IMR-90 (cell line): ENCODE measurements at regions not wholly inside any gene's neighbourhood (a gene's known extent, or its start where the extent isn't known, plus 50 kb on each side); places are given as distances from the start of the nearest gene placed in this dataset.

Experiments used
- ATAC-seq: fragments of 200-7000 bp; cut with Tn5 transposase; 2 replicates; pipeline ENCODE4 v1.9.1; 2020; ENCODE audit warnings: low read depth, mild to moderate bottlenecking, moderate library complexity
- BruUV-seq: library from RNA; stranded (reverse); fragments of 400-500 nt; replicated peaks from 2 replicates; lab custom pipeline; 2021; lab: Mats Ljungman, UMichigan
- CTCF ChIA-PET: fragments of 300-600 bp; formaldehyde crosslinking; extraction: SDS; loops from one replicate; lab custom pipeline; 2021; ENCODE audit warnings: antibody characterized with exemption; lab: Yijun Ruan, JAX
- POLR2A ChIA-PET: fragments of 300-600 bp; sonication (Branson Sonifier 250); formaldehyde crosslinking; loops from one replicate; lab custom pipeline; 2022; ENCODE audit warnings: antibody characterized with exemption; ENCODE audit not compliant: unreplicated experiment; lab: Charles Lee
- DNase-seq: peaks from one replicate; pipeline ENCODE4 v3.0.0; 2013
- H2AFZ ChIP-seq: replicated peaks from 2 replicates; pipeline ENCODE3; 2013; ENCODE audit warnings: low read length, mild to moderate bottlenecking; ENCODE audit not compliant: poor library complexity
- H2AK5ac ChIP-seq: 2 replicates; pipeline ENCODE4 v1.6.1; 2013; ENCODE audit warnings: low read depth, low read length, inconsistent platforms
- H2AK9ac ChIP-seq: replicated peaks from 2 replicates; pipeline ENCODE3; 2013; ENCODE audit warnings: mild to moderate bottlenecking, low read depth, low read length, moderate library complexity; ENCODE audit not compliant: poor library complexity
- H2BK120ac ChIP-seq: 2 replicates; pipeline ENCODE4 v1.6.1; 2013; ENCODE audit warnings: low read depth, low read length, inconsistent platforms
- H2BK15ac ChIP-seq: 3 replicates; pipeline ENCODE4 v1.6.1; 2013; ENCODE audit warnings: low read depth, low read length, inconsistent platforms
- H2BK20ac ChIP-seq: 2 replicates; pipeline ENCODE4 v1.6.1; 2013; ENCODE audit warnings: low read depth, mild to moderate bottlenecking, inconsistent platforms, low read length, moderate library complexity
- H2BK5ac ChIP-seq: 2 replicates; pipeline ENCODE4 v1.6.1; 2013; ENCODE audit warnings: mild to moderate bottlenecking, low read depth, low read length, inconsistent platforms; ENCODE audit not compliant: poor library complexity, severe bottlenecking
- H3K14ac ChIP-seq: replicated peaks from 2 replicates; pipeline ENCODE4 v1.6.1; 2013; ENCODE audit warnings: low read depth, low read length, inconsistent platforms
- H3K18ac ChIP-seq: 2 replicates; pipeline ENCODE4 v1.6.1; 2013; ENCODE audit warnings: low read depth, low read length, control low read depth
- H3K23ac ChIP-seq: 2 replicates; pipeline ENCODE4 v1.6.1; 2013; ENCODE audit warnings: low read depth, low read length, inconsistent platforms
- H3K27ac ChIP-seq: 2 replicates; pipeline ENCODE4 v1.5.1; 2013; ENCODE audit warnings: mild to moderate bottlenecking, control low read depth, low read length; ENCODE audit not compliant: insufficient read depth
- H3K27me3 ChIP-seq: 2 replicates; pipeline ENCODE4 v1.6.1; 2013; ENCODE audit warnings: low read length; ENCODE audit not compliant: control insufficient read depth, insufficient read depth
- H3K36me3 ChIP-seq: 2 replicates; pipeline ENCODE4 v1.6.1; 2013; ENCODE audit warnings: low read length, mixed read lengths; ENCODE audit not compliant: control insufficient read depth, insufficient read depth
- H3K4ac ChIP-seq: 2 replicates; pipeline ENCODE4 v1.6.1; 2013; ENCODE audit warnings: low read depth, low read length, inconsistent platforms
- H3K4me1 ChIP-seq: 2 replicates; pipeline ENCODE4 v1.6.1; 2013; ENCODE audit warnings: low read length, mixed read lengths; ENCODE audit not compliant: control insufficient read depth, insufficient read depth
- H3K4me2 ChIP-seq: 2 replicates; pipeline ENCODE4 v1.6.1; 2013; ENCODE audit warnings: low read depth, mild to moderate bottlenecking, control low read depth, low read length, moderate library complexity
- H3K4me3 ChIP-seq: 2 replicates; pipeline ENCODE4 v1.5.1; 2013; ENCODE audit warnings: low read depth, mild to moderate bottlenecking, control low read depth, low read length, moderate library complexity; ENCODE audit not compliant: insufficient read depth
- H3K56ac ChIP-seq: 2 replicates; pipeline ENCODE4 v1.6.1; 2013; ENCODE audit warnings: low read length, inconsistent platforms; ENCODE audit not compliant: insufficient read depth; ENCODE audit errors: extremely low read depth
- H3K79me1 ChIP-seq, 2 experiments: 2 replicates each; pipeline ENCODE4 v1.6.1; 2013; ENCODE audit warnings: low read length in 2 of 2, inconsistent platforms in 1 of 2, low read depth in 1 of 2
- H3K9ac ChIP-seq: 2 replicates; pipeline ENCODE4 v1.6.1; 2013; ENCODE audit warnings: low read depth, low read length, control low read depth
- H3K9me1 ChIP-seq: 2 replicates; pipeline ENCODE4 v1.6.1; 2013; ENCODE audit warnings: low read length, inconsistent platforms; ENCODE audit not compliant: insufficient read depth
- H3K9me3 ChIP-seq: 2 replicates; pipeline ENCODE4 v1.6.1; 2013; ENCODE audit warnings: low read length; ENCODE audit not compliant: control insufficient read depth, insufficient read depth
- H4K20me1 ChIP-seq: 2 replicates; pipeline ENCODE4 v1.6.1; 2013; ENCODE audit warnings: low read length, inconsistent platforms; ENCODE audit not compliant: insufficient read depth
- H4K5ac ChIP-seq: 2 replicates; pipeline ENCODE4 v1.6.1; 2013; ENCODE audit warnings: mild to moderate bottlenecking, low read depth, low read length, control low read depth
- H4K8ac ChIP-seq, 2 experiments: 2 replicates each; pipeline ENCODE4 v1.6.1; 2013; ENCODE audit warnings: low read depth in 2 of 2, low read length in 2 of 2, control low read depth in 1 of 2, inconsistent platforms in 1 of 2
- H4K91ac ChIP-seq: 2 replicates; pipeline ENCODE4 v1.6.1; 2013; ENCODE audit warnings: low read depth, low read length, inconsistent platforms; ENCODE audit not compliant: insufficient read depth
- CEBPB ChIP-seq: IDR thresholded peaks from 2 replicates; pipeline ENCODE4 v1.6.1; 2012; ENCODE audit warnings: low read depth, low read length, improper control_type of control experiment
- whole genome bisulfite sequencing, 2 experiments: methylation state at CpG; one replicate each; pipeline versions ENCODE4 v1.1.5 to v1.1.7; 2013; ENCODE audit warnings: missing lambda C conversion rate in 2 of 2; ENCODE audit not compliant: insufficient read length in 1 of 2; ENCODE audit errors: extremely low coverage in 2 of 2; 5-methylcytosine and 5-hydroxymethylcytosine counted together
- dilution Hi-C: fragments of 300-500 bp; cut with HindIII; formaldehyde crosslinking; loops from one replicate; pipeline ENCODE4 v1.14.3; 2018; ENCODE audit warnings: low sequenced_read_pairs; ENCODE audit not compliant: unreplicated experiment
- in situ Hi-C: fragments of 300-500 bp; cut with MboI; formaldehyde crosslinking; loops from 3 replicates; pipeline ENCODE4 v1.14.3; 2019; ENCODE audit warnings: low sequenced_read_pairs, inconsistent platforms, mixed read lengths
- intact Hi-C: fragments of 100-400 bp; cut with micrococcal nuclease; formaldehyde crosslinking; loops from 2 replicates; pipeline ENCODE4 v1.10.0; 2022
- TF ChIP-seq, protein P1 (sequence below): fragments of 150-350 bp; IDR thresholded peaks from 2 replicates; pipeline ENCODE4 v1.6.1; 2016; ENCODE audit warnings: low read depth, mild to moderate bottlenecking, low read length, moderate library complexity, borderline replicate concordance

- H3K56ac ChIP-seq = no peak overlapping the region; the same call in 1 of the 2 replicates
- DNase-seq = peak; percentile 43
- no peaks in the 10 kb centered on the region for H3K27me3 ChIP-seq
- peak overlapping the region; percentile 85 for H2AK5ac ChIP-seq
- peak overlapping the region; percentile 97 for H2BK120ac ChIP-seq
- peak overlapping the region; percentile 96 for H4K91ac ChIP-seq
- peaks cover 16% of the 10 kb centered on the region for H3K4me1 ChIP-seq
- H3K79me1 ChIP-seq = no peaks in the 10 kb centered on the region
- peak overlapping the region; percentile 54 for H3K23ac ChIP-seq
- peak overlapping the region; percentile 16; the same call in 1 of the 2 replicates for H3K4me2 ChIP-seq
- peak overlapping the region; percentile 86 for H2BK5ac ChIP-seq
- H2AFZ ChIP-seq = peak overlapping the region; percentile 86
- peak overlapping the region; percentile 92 for H2BK15ac ChIP-seq
- no peaks in the 10 kb centered on the region for H3K9me3 ChIP-seq
- H3K4ac ChIP-seq = peak overlapping the region; percentile 90
- WGBS, 2 experiments = no CpG with 5 or more reads among the region's 3 CpGs
- H4K20me1 ChIP-seq = no peaks in the 10 kb centered on the region
- H3K9ac ChIP-seq = no peak overlapping the region
- peak overlapping the region; percentile 33 for H4K5ac ChIP-seq
- peak overlapping the region; percentile 74 for H3K18ac ChIP-seq
- POLR2A ChIA-PET = no interaction called here
- no peak overlapping the region for H3K4me3 ChIP-seq
- in situ Hi-C loops (no loop called here), dilution Hi-C loops (no loop called here), intact Hi-C loops (no loop called here)
- BruUV-seq = no TSS peak
- 0 out of 2 replicates have a peak, but pooled peaks have one; percentile 38 for TF ChIP-seq CEBPB
- TF ChIP-seq, protein P1, sequence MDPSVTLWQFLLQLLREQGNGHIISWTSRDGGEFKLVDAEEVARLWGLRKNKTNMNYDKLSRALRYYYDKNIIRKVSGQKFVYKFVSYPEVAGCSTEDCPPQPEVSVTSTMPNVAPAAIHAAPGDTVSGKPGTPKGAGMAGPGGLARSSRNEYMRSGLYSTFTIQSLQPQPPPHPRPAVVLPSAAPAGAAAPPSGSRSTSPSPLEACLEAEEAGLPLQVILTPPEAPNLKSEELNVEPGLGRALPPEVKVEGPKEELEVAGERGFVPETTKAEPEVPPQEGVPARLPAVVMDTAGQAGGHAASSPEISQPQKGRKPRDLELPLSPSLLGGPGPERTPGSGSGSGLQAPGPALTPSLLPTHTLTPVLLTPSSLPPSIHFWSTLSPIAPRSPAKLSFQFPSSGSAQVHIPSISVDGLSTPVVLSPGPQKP = no peak
- H2AK9ac ChIP-seq = peak overlapping the region; percentile 79
- H2BK20ac ChIP-seq = peak overlapping the region; percentile 97
- H3K36me3 ChIP-seq = no peaks in the 10 kb centered on the region
- H4K8ac ChIP-seq = peak overlapping the region; percentile 68 to 90; a peak in 3 of 4 replicates
- peak overlapping the region; percentile 93 for H3K14ac ChIP-seq
- CTCF ChIA-PET = interaction anchor here (0.8 to 1.7 kb wide), 2 partner anchors 11 to 744 kb away, joined by 4 to 9 read pairs; no protein-coding TSS in a partner anchor
- H3K27ac ChIP-seq = peak overlapping the region; percentile 39
- peaks cover 11% of the 10 kb centered on the region for H3K9me1 ChIP-seq
- ATAC-seq = peak; percentile 10
Measured at GRCh38 chr7:17661982-17662585, 278.2 kb downstream of the SNX13 start.
